PC-3 (cell line): ENCODE measurements at regions not wholly inside any gene's neighbourhood (a gene's known extent, or its start where the extent isn't known, plus 50 kb on each side); places are given as distances from the start of the nearest gene placed in this dataset.

Source experiments
- ATAC-seq: fragments of 200-7000 bp; cut with Tn5 transposase; 2 replicates; pipeline ENCODE4 v1.9.1; 2020; ENCODE audit warnings: mild to moderate bottlenecking, moderate library complexity
- BruUV-seq: library from RNA; stranded (reverse); fragments of 400-500 nt; replicated peaks from 2 replicates; lab custom pipeline; 2021; lab: Mats Ljungman, UMichigan
- CTCF ChIA-PET: fragments of 300-600 bp; sonication (Branson Sonifier 250); formaldehyde crosslinking; loops from one replicate; lab custom pipeline; 2022; ENCODE audit warnings: antibody characterized with exemption; lab: Charles Lee
- POLR2A ChIA-PET: fragments of 300-600 bp; sonication (Branson Sonifier 250); formaldehyde crosslinking; loops from one replicate; lab custom pipeline; 2022; ENCODE audit warnings: antibody characterized with exemption; ENCODE audit not compliant: unreplicated experiment; lab: Charles Lee
- DNase-seq: peaks from one replicate; pipeline ENCODE4 v3.0.0-alpha.2; 2015
- H2AFZ ChIP-seq: fragments of 300-600 bp; sonication (generic); 2 replicates; pipeline ENCODE4 v1.6.0; 2016; ENCODE audit warnings: antibody characterized with exemption, low read length
- H3F3A ChIP-seq: fragments of 300-600 bp; sonication (generic); one replicate; pipeline ENCODE4 v1.6.0; 2017; ENCODE audit warnings: antibody characterized with exemption, low read length, control low read depth, mild to moderate bottlenecking; ENCODE audit not compliant: unreplicated experiment
- H3K27ac ChIP-seq: fragments of 300-600 bp; sonication (generic); 2 replicates; pipeline ENCODE4 v1.5.1; 2016; ENCODE audit warnings: mild to moderate bottlenecking, low read length
- H3K27me3 ChIP-seq: fragments of 300-600 bp; sonication (generic); 2 replicates; pipeline ENCODE4 v1.6.1; 2016; ENCODE audit warnings: low read length, mixed read lengths
- H3K36me3 ChIP-seq: fragments of 300-600 bp; sonication (generic); 2 replicates; pipeline ENCODE4 v1.6.1; 2016; ENCODE audit warnings: low read depth, mixed run types, low read length, mixed read lengths
- H3K4me1 ChIP-seq: fragments of 300-600 bp; sonication (generic); 2 replicates; pipeline ENCODE4 v1.5.1; 2016; ENCODE audit warnings: low read length; ENCODE audit not compliant: insufficient read depth
- H3K4me2 ChIP-seq: fragments of 300-600 bp; sonication (generic); 2 replicates; pipeline ENCODE4 v1.6.0; 2016; ENCODE audit warnings: low read length
- H3K4me3 ChIP-seq: fragments of 300-600 bp; sonication (generic); 2 replicates; pipeline ENCODE4 v1.5.1; 2016; ENCODE audit warnings: mild to moderate bottlenecking, low read length, mixed read lengths
- H3K79me2 ChIP-seq: fragments of 300-600 bp; sonication (generic); 2 replicates; pipeline ENCODE4 v1.6.1; 2017; ENCODE audit warnings: low read length, mixed read lengths
- H3K9ac ChIP-seq: fragments of 300-600 bp; sonication (generic); 2 replicates; pipeline ENCODE4 v1.6.0; 2016; ENCODE audit warnings: mild to moderate bottlenecking, low read length
- H3K9me2 ChIP-seq: fragments of 300-600 bp; sonication (generic); replicated peaks from 2 replicates; pipeline ENCODE4 v1.6.1; 2016; ENCODE audit warnings: mixed run types, low read length, mixed read lengths
- H3K9me3 ChIP-seq: fragments of 300-600 bp; sonication (generic); 2 replicates; pipeline ENCODE4 v1.6.1; 2016; ENCODE audit warnings: low read length, mixed read lengths
- H4K20me1 ChIP-seq: fragments of 300-600 bp; sonication (generic); 2 replicates; pipeline ENCODE4 v1.6.1; 2016; ENCODE audit warnings: low read length, mixed read lengths
- EZH2 ChIP-seq: fragments of 300-600 bp; sonication (generic); IDR thresholded peaks from one replicate; pipeline ENCODE4 v1.6.1; 2017; ENCODE audit warnings: antibody characterized with exemption, mild to moderate bottlenecking, low read length; ENCODE audit not compliant: unreplicated experiment
- EZH2phosphoT487 ChIP-seq: fragments of 300-600 bp; sonication (generic); IDR thresholded peaks from 2 replicates; pipeline ENCODE4 v1.6.1; 2018; ENCODE audit warnings: mild to moderate bottlenecking, antibody characterized with exemption, low read length, borderline replicate concordance
- intact Hi-C: fragments of 100-400 bp; cut with micrococcal nuclease; formaldehyde crosslinking; loops from 2 replicates; pipeline ENCODE4 v1.9.0; 2023
- TF ChIP-seq, protein P1 (sequence below): fragments of 300-600 bp; sonication (generic); conservative IDR thresholded peaks from 2 replicates; pipeline ENCODE4 v1.5.1; 2017; ENCODE audit warnings: antibody characterized with exemption, low read depth, mild to moderate bottlenecking, low read length

DNA sequence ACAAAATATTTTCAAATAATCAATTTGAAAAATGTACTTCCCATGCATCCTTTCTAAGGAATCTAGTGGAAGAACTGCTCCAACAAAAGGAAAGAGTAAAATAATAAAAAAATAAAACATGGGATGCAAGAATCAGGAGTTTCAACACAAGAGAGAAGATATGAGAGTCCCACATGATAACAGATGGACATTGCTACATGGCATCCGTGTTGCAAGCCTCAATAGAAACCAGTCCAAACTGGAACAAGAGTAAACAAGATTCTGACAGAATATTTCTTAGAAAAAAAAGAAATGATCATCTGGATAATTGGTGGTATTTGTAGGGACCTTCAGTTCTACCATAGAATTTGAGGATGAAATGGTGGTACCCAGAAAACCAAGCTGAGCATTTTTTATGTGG lies 186.8 kb downstream of the FRK start:
- CTCF ChIA-PET, result no interaction called here

DNA sequence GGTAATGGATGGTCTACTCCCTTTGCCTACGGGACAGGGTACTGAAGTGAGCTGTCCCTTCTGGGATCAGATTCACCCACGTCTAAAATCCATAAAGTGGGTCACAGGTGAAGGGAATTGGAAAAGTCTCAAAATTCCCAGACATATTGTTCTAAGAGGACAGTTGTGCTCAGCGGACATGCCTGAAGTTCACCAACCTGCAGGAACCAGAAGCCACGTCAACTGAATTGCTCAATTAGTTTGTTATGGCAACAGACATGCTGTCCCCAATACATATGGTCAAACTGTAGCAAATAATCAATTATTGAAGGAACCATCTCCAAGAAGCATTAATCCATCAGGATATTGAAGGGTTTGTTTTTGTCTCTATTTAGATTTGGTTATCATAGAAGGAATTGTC lies 190.2 kb downstream of the FRK start:
- Histone ChIP-seq H3K79me2 (no peaks in the 10 kb centered on the region), H3K4me2 (no peak overlapping the region), H3K27me3 (peaks cover 15% of the 10 kb centered on the region), H4K20me1 (no peaks in the 10 kb centered on the region), H3K36me3 (no peaks in the 10 kb centered on the region), H3K27ac (no peak overlapping the region), H3F3A (no peaks in the 10 kb centered on the region), H3K9ac (no peak overlapping the region), H3K9me3 (no peaks in the 10 kb centered on the region), H3K4me1 (no peaks in the 10 kb centered on the region), H2AFZ (no peak overlapping the region), H3K9me2 (no peaks in the 10 kb centered on the region), H3K4me3 (no peak overlapping the region)
- BruUV-seq, result no TSS peak
- TF ChIP-seq EZH2phosphoT487 (no peak), EZH2 (no peak)
- TF ChIP-seq, protein P1, sequence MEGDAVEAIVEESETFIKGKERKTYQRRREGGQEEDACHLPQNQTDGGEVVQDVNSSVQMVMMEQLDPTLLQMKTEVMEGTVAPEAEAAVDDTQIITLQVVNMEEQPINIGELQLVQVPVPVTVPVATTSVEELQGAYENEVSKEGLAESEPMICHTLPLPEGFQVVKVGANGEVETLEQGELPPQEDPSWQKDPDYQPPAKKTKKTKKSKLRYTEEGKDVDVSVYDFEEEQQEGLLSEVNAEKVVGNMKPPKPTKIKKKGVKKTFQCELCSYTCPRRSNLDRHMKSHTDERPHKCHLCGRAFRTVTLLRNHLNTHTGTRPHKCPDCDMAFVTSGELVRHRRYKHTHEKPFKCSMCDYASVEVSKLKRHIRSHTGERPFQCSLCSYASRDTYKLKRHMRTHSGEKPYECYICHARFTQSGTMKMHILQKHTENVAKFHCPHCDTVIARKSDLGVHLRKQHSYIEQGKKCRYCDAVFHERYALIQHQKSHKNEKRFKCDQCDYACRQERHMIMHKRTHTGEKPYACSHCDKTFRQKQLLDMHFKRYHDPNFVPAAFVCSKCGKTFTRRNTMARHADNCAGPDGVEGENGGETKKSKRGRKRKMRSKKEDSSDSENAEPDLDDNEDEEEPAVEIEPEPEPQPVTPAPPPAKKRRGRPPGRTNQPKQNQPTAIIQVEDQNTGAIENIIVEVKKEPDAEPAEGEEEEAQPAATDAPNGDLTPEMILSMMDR, result no peak
- CTCF ChIA-PET, result no interaction called here
- DNase-seq (no peak), ATAC-seq (no peak)
- POLR2A ChIA-PET, result no interaction called here
- intact Hi-C loops, result no loop called here

More for the DNA sequence above, 186.8 kb downstream of the FRK start:
- DNase-seq, result no peak
- peaks cover 15% of the 10 kb centered on the region for H3K27me3 ChIP-seq
- H2AFZ ChIP-seq, result no peak overlapping the region
- BruUV-seq, result no TSS peak
- H3K9me2 ChIP-seq, result no peaks in the 10 kb centered on the region
- TF ChIP-seq, protein P1, result no peak
- TF ChIP-seq EZH2phosphoT487 (no peak), EZH2 (no peak)
- peaks cover 2% of the 10 kb centered on the region; the same call in 1 of the 2 replicates for H3K4me1 ChIP-seq
- no peak overlapping the region for H3K4me2 ChIP-seq
- H3F3A ChIP-seq, result no peaks in the 10 kb centered on the region
- no peak overlapping the region for H3K27ac ChIP-seq
- no peak overlapping the region for H3K9ac ChIP-seq
- H4K20me1 ChIP-seq, result no peaks in the 10 kb centered on the region
- H3K36me3 ChIP-seq, result no peaks in the 10 kb centered on the region
- no peak overlapping the region for H3K4me3 ChIP-seq
- intact Hi-C loops, result no loop called here
- POLR2A ChIA-PET, result no interaction called here
- no peaks in the 10 kb centered on the region for H3K79me2 ChIP-seq
- no peak for ATAC-seq
- no peaks in the 10 kb centered on the region for H3K9me3 ChIP-seq

DNA sequence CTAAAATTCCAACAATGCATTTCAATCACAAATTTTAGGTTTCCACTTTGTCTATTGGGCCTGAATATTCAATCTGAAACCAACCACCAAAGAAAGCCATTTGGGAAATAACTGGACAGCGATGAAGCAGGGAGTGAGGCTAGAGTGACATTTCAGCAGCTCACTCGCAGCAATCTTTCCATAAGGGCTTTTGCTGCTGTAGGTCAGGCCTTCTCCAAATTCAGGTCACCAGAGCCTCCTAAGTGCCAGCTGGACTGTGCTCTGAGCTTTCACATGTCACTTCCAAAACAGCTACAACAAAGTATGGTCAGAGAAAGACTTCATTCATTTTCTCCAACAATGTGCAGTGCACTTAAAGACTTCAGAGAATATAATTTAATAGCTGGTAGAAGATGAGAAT lies 194.8 kb downstream of the FRK start:
- POLR2A ChIA-PET, result no interaction called here
- intact Hi-C loops, result no loop called here
- no peak overlapping the region for H3K9ac ChIP-seq
- no peak overlapping the region for H3K4me3 ChIP-seq
- no peaks in the 10 kb centered on the region for H3K4me1 ChIP-seq
- DNase-seq (no peak), ATAC-seq (no peak)
- no peaks in the 10 kb centered on the region for H3K9me2 ChIP-seq
- no peaks in the 10 kb centered on the region for H3F3A ChIP-seq
- H3K9me3 ChIP-seq, result no peaks in the 10 kb centered on the region
- H2AFZ ChIP-seq, result no peak overlapping the region
- H3K36me3 ChIP-seq, result no peaks in the 10 kb centered on the region
- H4K20me1 ChIP-seq, result no peaks in the 10 kb centered on the region
- H3K27me3 ChIP-seq, result peaks cover 11% of the 10 kb centered on the region
- BruUV-seq, result no TSS peak
- TF ChIP-seq EZH2phosphoT487 (no peak), EZH2 (no peak)
- TF ChIP-seq, protein P1, result no peak
- H3K79me2 ChIP-seq, result no peaks in the 10 kb centered on the region
- H3K4me2 ChIP-seq, result no peak overlapping the region
- no peak overlapping the region for H3K27ac ChIP-seq
- CTCF ChIA-PET, result no interaction called here
